SK-N-SH treated with all-trans-retinoic acid at 6 μM for 48 hours (cell line): ENCODE measurements at regions not wholly inside any gene's neighbourhood (a gene's known extent, or its start where the extent isn't known, plus 50 kb on each side); places are given as distances from the start of the nearest gene placed in this dataset.

Source experiments
- ATAC-seq: fragments of 200-7000 bp; cut with Tn5 transposase; 3 replicates; pipeline ENCODE4 v1.9.1; 2020; ENCODE audit warnings: mild to moderate bottlenecking, moderate library complexity
- ARNTL ChIP-seq: fragments of 450-650 bp; formaldehyde crosslinking; IDR thresholded peaks from 2 replicates; pipeline ENCODE4 v1.5.0; 2020; ENCODE audit warnings: low read depth, mild to moderate bottlenecking, moderate library complexity, borderline replicate concordance
- BACH2 ChIP-seq: fragments of 250-450 bp; sonication (Bioruptor Pico); IDR thresholded peaks from 2 replicates; pipeline ENCODE4 v1.9.0; 2021; ENCODE audit warnings: mild to moderate bottlenecking, borderline replicate concordance
- CREB5 ChIP-seq: fragments of 250-450 bp; sonication (Bioruptor Pico); IDR thresholded peaks from 2 replicates; pipeline ENCODE4 v1.5.1; 2020; ENCODE audit warnings: low read depth, mild to moderate bottlenecking, moderate library complexity
- CSDC2 ChIP-seq: fragments of 250-450 bp; sonication (Bioruptor Pico); IDR thresholded peaks from 2 replicates; pipeline ENCODE4 v1.5.0; 2020; ENCODE audit warnings: mild to moderate bottlenecking, moderate library complexity
- CSRNP3 ChIP-seq: fragments of 250-450 bp; sonication (Bioruptor Pico); IDR thresholded peaks from 2 replicates; pipeline ENCODE4 v1.5.1; 2021; ENCODE audit warnings: mild to moderate bottlenecking, moderate library complexity
- ESRRG ChIP-seq: fragments of 250-450 bp; sonication (Bioruptor Pico); IDR thresholded peaks from 2 replicates; pipeline ENCODE4 v1.6.1; 2021; ENCODE audit warnings: mild to moderate bottlenecking
- GLIS3 ChIP-seq: fragments of 250-450 bp; sonication (Bioruptor Pico); IDR thresholded peaks from 2 replicates; pipeline ENCODE4 v1.5.0; 2020; ENCODE audit warnings: mild to moderate bottlenecking, moderate library complexity
- ISL1 ChIP-seq: fragments of 250-450 bp; sonication (Bioruptor Pico); IDR thresholded peaks from 2 replicates; pipeline ENCODE4 v2.1.2; 2022; ENCODE audit warnings: mild to moderate bottlenecking, moderate library complexity
- OSR1 ChIP-seq: fragments of 250-450 bp; sonication (Bioruptor Pico); IDR thresholded peaks from 2 replicates; pipeline ENCODE4 v1.8.0; 2022; ENCODE audit warnings: moderate library complexity, mild to moderate bottlenecking, inconsistent platforms
- PATZ1 ChIP-seq: fragments of 250-450 bp; sonication (Bioruptor Pico); IDR thresholded peaks from 2 replicates; pipeline ENCODE4 v1.8.0; 2020; ENCODE audit warnings: mild to moderate bottlenecking, moderate library complexity, borderline replicate concordance
- POU6F1 ChIP-seq: fragments of 250-450 bp; sonication (Bioruptor Pico); IDR thresholded peaks from 2 replicates; pipeline ENCODE4 v1.8.0; 2021; ENCODE audit warnings: low read depth, mild to moderate bottlenecking, moderate library complexity, borderline replicate concordance
- PPARA ChIP-seq: fragments of 250-450 bp; sonication (Bioruptor Pico); IDR thresholded peaks from 2 replicates; pipeline ENCODE4 v1.5.0; 2020; ENCODE audit warnings: mild to moderate bottlenecking, borderline replicate concordance
- RARB ChIP-seq: fragments of 250-450 bp; sonication (Bioruptor Pico); IDR thresholded peaks from 2 replicates; pipeline ENCODE4 v1.8.0; 2021; ENCODE audit warnings: mild to moderate bottlenecking, moderate library complexity
- SNAI2 ChIP-seq: fragments of 250-450 bp; sonication (Bioruptor Pico); IDR thresholded peaks from 2 replicates; pipeline ENCODE4 v1.5.0; 2020; ENCODE audit warnings: mild to moderate bottlenecking, moderate library complexity
- TCF4 ChIP-seq: fragments of 250-450 bp; sonication (Bioruptor Pico); IDR thresholded peaks from 2 replicates; pipeline ENCODE4 v1.8.0; 2021; ENCODE audit warnings: mild to moderate bottlenecking, moderate library complexity, borderline replicate concordance
- TOX ChIP-seq: fragments of 250-450 bp; sonication (Bioruptor Pico); IDR thresholded peaks from 2 replicates; pipeline ENCODE4 v1.8.0; 2021; ENCODE audit warnings: mild to moderate bottlenecking, moderate library complexity, borderline replicate concordance
- ZC3H10 ChIP-seq: fragments of 250-450 bp; sonication (Bioruptor Pico); IDR thresholded peaks from 2 replicates; pipeline ENCODE4 v1.5.1; 2021; ENCODE audit warnings: mild to moderate bottlenecking, moderate library complexity
- ZFP3 ChIP-seq: fragments of 250-450 bp; sonication (Bioruptor Pico); IDR thresholded peaks from 2 replicates; pipeline ENCODE4 v1.5.0; 2020; ENCODE audit warnings: mild to moderate bottlenecking, moderate library complexity
- ZFP30 ChIP-seq: fragments of 450-650 bp; formaldehyde crosslinking; IDR thresholded peaks from 2 replicates; pipeline ENCODE4 v1.5.0; 2022; ENCODE audit warnings: mild to moderate bottlenecking, moderate library complexity
- ZNF565 ChIP-seq: fragments of 450-650 bp; formaldehyde crosslinking; conservative IDR thresholded peaks from 2 replicates; pipeline ENCODE4 v1.5.0; 2020; ENCODE audit warnings: low read depth, mild to moderate bottlenecking, moderate library complexity
- ZNF70 ChIP-seq: fragments of 450-650 bp; formaldehyde crosslinking; IDR thresholded peaks from 2 replicates; pipeline ENCODE4 v1.5.0; 2020; ENCODE audit warnings: mild to moderate bottlenecking, moderate library complexity
- ZNF8 ChIP-seq: fragments of 450-650 bp; formaldehyde crosslinking; IDR thresholded peaks from 2 replicates; pipeline ENCODE4 v1.5.0; 2020; ENCODE audit warnings: mild to moderate bottlenecking, moderate library complexity

GRCh38 chr11:109076870-109077269 lies 345.1 kb upstream of the C11orf87 start (continued):
- no peak for TF ChIP-seq PATZ1 (CRISPR knock-in tag)

- no peak; the same call in 2 of the 3 replicates for ATAC-seq
These were observed 344.6 kb upstream of the C11orf87 start for GRCh38 chr11:109077291-109077920.

GRCh38 chr11:109085708-109086373 lies 336.1 kb upstream of the C11orf87 start:
- no peak for ATAC-seq
- TF ChIP-seq GLIS3 (CRISPR knock-in tag) (no peak), ARNTL (CRISPR knock-in tag) (no peak), ZNF70 (CRISPR knock-in tag) (no peak), ZNF565 (no peak), CSRNP3 (CRISPR knock-in tag) (no peak), SNAI2 (no peak), ZFP3 (CRISPR knock-in tag) (no peak), ZNF8 (CRISPR knock-in tag) (no peak), CREB5 (CRISPR knock-in tag) (no peak), ZFP30 (CRISPR knock-in tag) (no peak), RARB (CRISPR knock-in tag) (no peak), BACH2 (CRISPR knock-in tag) (no peak), POU6F1 (CRISPR knock-in tag) (no peak)

More at GRCh38 chr11:109077291-109077920, 344.6 kb upstream of the C11orf87 start:
- no peak for TF ChIP-seq OSR1 (CRISPR knock-in tag)
- TF ChIP-seq RARB (CRISPR knock-in tag) = no peak
- no peak for TF ChIP-seq TOX (CRISPR knock-in tag)
- no peak for TF ChIP-seq ISL1 (CRISPR knock-in tag)
- no peak for TF ChIP-seq ZFP3 (CRISPR knock-in tag)
- TF ChIP-seq ARNTL (CRISPR knock-in tag) = no peak
- no peak for TF ChIP-seq PATZ1 (CRISPR knock-in tag)
- no peak for TF ChIP-seq PPARA (CRISPR knock-in tag)
- no peak for TF ChIP-seq ZNF8 (CRISPR knock-in tag)
- no peak for TF ChIP-seq SNAI2
- TF ChIP-seq ZFP30 (CRISPR knock-in tag) = no peak
- no peak for TF ChIP-seq TCF4 (CRISPR knock-in tag)
- no peak for TF ChIP-seq ESRRG (CRISPR knock-in tag)
- TF ChIP-seq CSDC2 = no peak
- no peak for TF ChIP-seq ZNF565
- TF ChIP-seq GLIS3 (CRISPR knock-in tag) = no peak
- no peak for TF ChIP-seq BACH2 (CRISPR knock-in tag)
- no peak for TF ChIP-seq POU6F1 (CRISPR knock-in tag)
- TF ChIP-seq CREB5 (CRISPR knock-in tag) = no peak
- TF ChIP-seq ZC3H10 (CRISPR knock-in tag) = no peak
